HepG2 (cell line): ENCODE measurements at regions not wholly inside any gene's neighbourhood (a gene's known extent, or its start where the extent isn't known, plus 50 kb on each side); places are given as distances from the start of the nearest gene placed in this dataset.

Experiments
- CHD2 ChIP-seq: IDR thresholded peaks from 2 replicates; pipeline ENCODE4 v1.6.1; 2011; ENCODE audit warnings: low read depth, low read length, improper control_type of control experiment
- CTCF ChIP-seq: sonication (generic); formaldehyde crosslinking; IDR thresholded peaks from 2 replicates; pipeline ENCODE4 v1.5.0; 2020; ENCODE audit warnings: mild to moderate bottlenecking, missing genetic modification reagents, moderate library complexity
- E2F1 ChIP-seq: sonication (generic); formaldehyde crosslinking; IDR thresholded peaks from 2 replicates; pipeline ENCODE4 v1.5.0; 2020; ENCODE audit warnings: missing genetic modification reagents
- FOSL2 ChIP-seq: sonication (generic); formaldehyde crosslinking; IDR thresholded peaks from 2 replicates; pipeline ENCODE4 v1.4.0; 2020; ENCODE audit warnings: missing genetic modification reagents
- MZF1 ChIP-seq: sonication (generic); formaldehyde crosslinking; IDR thresholded peaks from 2 replicates; pipeline ENCODE4 v1.8.1; 2023; ENCODE audit warnings: mild to moderate bottlenecking, missing genetic modification reagents, borderline replicate concordance
- POLR2AphosphoS5 ChIP-seq: IDR thresholded peaks from 2 replicates; pipeline ENCODE4 v1.6.1; 2012; ENCODE audit warnings: low read depth, low read length
- RELA ChIP-seq: sonication (generic); formaldehyde crosslinking; IDR thresholded peaks from 2 replicates; pipeline ENCODE4 v1.4.0; 2020; ENCODE audit warnings: missing genetic modification reagents
- SAFB2 ChIP-seq: sonication (generic); formaldehyde crosslinking; IDR thresholded peaks from 2 replicates; pipeline ENCODE4 v1.5.1; 2020; ENCODE audit warnings: missing genetic modification reagents, low read depth, mild to moderate bottlenecking, borderline replicate concordance
- TGIF2 ChIP-seq: IDR thresholded peaks from 2 replicates; pipeline ENCODE4 v1.6.1; 2016; ENCODE audit warnings: control low read depth, missing compliant biosample characterization
- ZFAT ChIP-seq: sonication (generic); formaldehyde crosslinking; conservative IDR thresholded peaks from 2 replicates; pipeline ENCODE4 v1.8.1; 2023; ENCODE audit warnings: missing genetic modification reagents, inconsistent platforms
- ZNF263 ChIP-seq: sonication (generic); formaldehyde crosslinking; IDR thresholded peaks from 2 replicates; pipeline ENCODE4 v1.4.0; 2020; ENCODE audit warnings: missing genetic modification reagents
- ZNF530 ChIP-seq: sonication (generic); formaldehyde crosslinking; IDR thresholded peaks from 2 replicates; pipeline ENCODE4 v1.5.0; 2020; ENCODE audit warnings: low read depth, mild to moderate bottlenecking, missing genetic modification reagents

- TF ChIP-seq ZNF263 (CRISPR knock-in tag) (no peak), SAFB2 (CRISPR knock-in tag) (no peak), CHD2 (no peak), CTCF (no peak), POLR2AphosphoS5 (no peak), ZFAT (CRISPR knock-in tag) (no peak), E2F1 (CRISPR knock-in tag) (no peak), MZF1 (CRISPR knock-in tag) (no peak), ZNF530 (no peak), FOSL2 (no peak), RELA (CRISPR knock-in tag) (no peak), TGIF2 (CRISPR knock-in tag) (no peak)
These were observed 67.1 kb upstream of the BCL2L14 start for GRCh38 chr12:12003609-12004008.
